ENCODE measurements at regions not wholly inside any gene's neighbourhood (a gene's known extent, or its start where the extent isn't known, plus 50 kb on each side); places are given as distances from the start of the nearest gene placed in this dataset.

DNA sequence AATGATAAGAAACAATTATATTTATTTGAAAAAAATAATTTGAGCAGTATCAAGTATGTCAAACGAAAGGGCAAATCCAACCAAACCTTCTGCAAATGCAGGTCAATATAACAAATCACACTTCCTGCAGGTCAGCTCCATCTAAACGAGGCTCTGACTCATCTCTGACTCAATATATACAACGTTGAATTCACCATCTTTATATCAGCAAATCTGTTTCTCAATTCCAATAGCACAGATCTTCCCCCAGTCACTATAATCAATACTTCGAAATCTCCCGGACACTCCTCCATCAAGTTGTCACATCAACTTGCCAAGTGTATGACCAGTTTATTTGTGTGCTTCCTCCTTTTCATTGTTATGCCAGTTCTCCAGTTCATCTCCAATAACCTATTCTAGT, 388.9 kb downstream of the ZEB2 start:
- Mint-ChIP-seq H3K27ac (no peak overlapping the region), H3K36me3 (ENCODE audit: low read depth) (no peaks in the 10 kb centered on the region), H3K9me3 (no peaks in the 10 kb centered on the region), H3K4me3 (no peak overlapping the region), H3K27me3 (ENCODE audit: low read depth, poor library complexity) (no peaks in the 10 kb centered on the region), H3K4me1 (no peaks in the 10 kb centered on the region)
- TF ChIP-seq, protein P1, sequence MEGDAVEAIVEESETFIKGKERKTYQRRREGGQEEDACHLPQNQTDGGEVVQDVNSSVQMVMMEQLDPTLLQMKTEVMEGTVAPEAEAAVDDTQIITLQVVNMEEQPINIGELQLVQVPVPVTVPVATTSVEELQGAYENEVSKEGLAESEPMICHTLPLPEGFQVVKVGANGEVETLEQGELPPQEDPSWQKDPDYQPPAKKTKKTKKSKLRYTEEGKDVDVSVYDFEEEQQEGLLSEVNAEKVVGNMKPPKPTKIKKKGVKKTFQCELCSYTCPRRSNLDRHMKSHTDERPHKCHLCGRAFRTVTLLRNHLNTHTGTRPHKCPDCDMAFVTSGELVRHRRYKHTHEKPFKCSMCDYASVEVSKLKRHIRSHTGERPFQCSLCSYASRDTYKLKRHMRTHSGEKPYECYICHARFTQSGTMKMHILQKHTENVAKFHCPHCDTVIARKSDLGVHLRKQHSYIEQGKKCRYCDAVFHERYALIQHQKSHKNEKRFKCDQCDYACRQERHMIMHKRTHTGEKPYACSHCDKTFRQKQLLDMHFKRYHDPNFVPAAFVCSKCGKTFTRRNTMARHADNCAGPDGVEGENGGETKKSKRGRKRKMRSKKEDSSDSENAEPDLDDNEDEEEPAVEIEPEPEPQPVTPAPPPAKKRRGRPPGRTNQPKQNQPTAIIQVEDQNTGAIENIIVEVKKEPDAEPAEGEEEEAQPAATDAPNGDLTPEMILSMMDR (IDR thresholded peaks at IDR 0.05): no peak
- no peak for DNase-seq

GRCh38 chr2:144130551-144130950, 389.4 kb downstream of the ZEB2 start:
- H3K27me3 Mint-ChIP-seq (ENCODE audit: low read depth, poor library complexity): no peaks in the 10 kb centered on the region

GRCh38 chr2:144128130-144128746, 391.7 kb downstream of the ZEB2 start:
- no peaks in the 10 kb centered on the region for H3K27me3 Mint-ChIP-seq (ENCODE audit: low read depth, poor library complexity)
- H3K4me1 Mint-ChIP-seq: no peaks in the 10 kb centered on the region
- no peaks in the 10 kb centered on the region for H3K9me3 Mint-ChIP-seq
- H3K27ac Mint-ChIP-seq: no peak overlapping the region
- H3K4me3 Mint-ChIP-seq: no peak overlapping the region
- no peaks in the 10 kb centered on the region for H3K36me3 Mint-ChIP-seq (ENCODE audit: low read depth)
- no peak for DNase-seq
- TF ChIP-seq, protein P1 (IDR thresholded peaks at IDR 0.05): no peak

More at GRCh38 chr2:144130551-144130950, 389.4 kb downstream of the ZEB2 start:
- TF ChIP-seq, protein P1 (IDR thresholded peaks at IDR 0.05): no peak
- no peak for DNase-seq
- Mint-ChIP-seq H3K4me3 (no peak overlapping the region), H3K36me3 (ENCODE audit: low read depth) (no peaks in the 10 kb centered on the region), H3K4me1 (no peaks in the 10 kb centered on the region), H3K27ac (no peak overlapping the region), H3K9me3 (no peaks in the 10 kb centered on the region)

- Mint-ChIP-seq H3K4me1 (no peaks in the 10 kb centered on the region), H3K27me3 (ENCODE audit: low read depth, poor library complexity) (no peaks in the 10 kb centered on the region), H3K4me3 (no peak overlapping the region), H3K9me3 (no peaks in the 10 kb centered on the region), H3K27ac (no peak overlapping the region), H3K36me3 (ENCODE audit: low read depth) (no peaks in the 10 kb centered on the region)
- DNase-seq: no peak
- TF ChIP-seq, protein P1 (IDR thresholded peaks at IDR 0.05): no peak
Measured at GRCh38 chr2:144127693-144128092, 392.2 kb downstream of the ZEB2 start.

- no peaks in the 10 kb centered on the region for H3K9me3 Mint-ChIP-seq
- H3K27ac Mint-ChIP-seq: no peak overlapping the region
- TF ChIP-seq, protein P1 (IDR thresholded peaks at IDR 0.05): no peak
- no peaks in the 10 kb centered on the region for H3K27me3 Mint-ChIP-seq (ENCODE audit: low read depth, poor library complexity)
- no peaks in the 10 kb centered on the region for H3K4me1 Mint-ChIP-seq
- H3K4me3 Mint-ChIP-seq: no peak overlapping the region
- no peaks in the 10 kb centered on the region for H3K36me3 Mint-ChIP-seq (ENCODE audit: low read depth)
- no peak for DNase-seq
Measured at GRCh38 chr2:144126302-144126701, 393.6 kb downstream of the ZEB2 start.

DNA sequence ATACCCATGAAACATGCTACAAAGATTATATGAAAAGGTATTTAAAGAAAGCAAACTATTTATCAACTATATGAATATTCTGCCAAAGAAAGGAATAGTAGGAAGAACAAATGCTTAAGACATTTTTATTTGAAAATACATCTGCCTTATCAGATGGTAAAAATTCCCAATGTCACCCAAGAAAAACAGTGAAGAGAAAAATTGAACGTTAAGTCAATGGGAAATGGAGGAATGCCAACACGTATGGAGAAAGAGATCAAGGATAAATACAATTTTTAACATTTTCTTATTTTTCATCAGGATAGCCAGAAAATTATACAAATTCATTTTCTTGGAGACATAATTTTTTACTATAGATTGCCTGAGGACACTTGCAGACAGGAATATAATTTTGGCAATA, 394.2 kb downstream of the ZEB2 start:
- Mint-ChIP-seq H3K27ac (no peak overlapping the region), H3K4me3 (no peak overlapping the region), H3K4me1 (no peaks in the 10 kb centered on the region), H3K9me3 (no peaks in the 10 kb centered on the region), H3K36me3 (ENCODE audit: low read depth) (no peaks in the 10 kb centered on the region), H3K27me3 (ENCODE audit: low read depth, poor library complexity) (no peaks in the 10 kb centered on the region)
- TF ChIP-seq, protein P1 (IDR thresholded peaks at IDR 0.05): no peak
- no peak for DNase-seq
